Right lobe of liver (tissue), 4 donors: ENCODE measurements at regions not wholly inside any gene's neighbourhood (a gene's known extent, or its start where the extent isn't known, plus 50 kb on each side); places are given as distances from the start of the nearest gene placed in this dataset.

Experiments used
- POLR2A ChIP-seq: fragments of 450-650 bp; IDR thresholded peaks from one replicate; pipeline ENCODE4 v1.6.1; 2017; ENCODE audit warnings: antibody characterized with exemption, mild to moderate bottlenecking
- TF ChIP-seq, protein P1 (sequence below), 4 donors: fragments of 200-600 bp in 3 of 4; fragments of 450-650 bp in 1 of 4; IDR thresholded peaks; one replicate each; pipeline versions ENCODE4 v1.5.1 to v1.8.0; 2016 to 2022; ENCODE audit warnings: antibody characterized with exemption in 4 of 4, mild to moderate bottlenecking in 2 of 4
- donor health status: DM: no; HTN: no; CAD: no.
- donor health status: DM: no; HTN: no; CAD: no.
- donor health status: DM: no; HTN: yes; CAD: no.

DNA sequence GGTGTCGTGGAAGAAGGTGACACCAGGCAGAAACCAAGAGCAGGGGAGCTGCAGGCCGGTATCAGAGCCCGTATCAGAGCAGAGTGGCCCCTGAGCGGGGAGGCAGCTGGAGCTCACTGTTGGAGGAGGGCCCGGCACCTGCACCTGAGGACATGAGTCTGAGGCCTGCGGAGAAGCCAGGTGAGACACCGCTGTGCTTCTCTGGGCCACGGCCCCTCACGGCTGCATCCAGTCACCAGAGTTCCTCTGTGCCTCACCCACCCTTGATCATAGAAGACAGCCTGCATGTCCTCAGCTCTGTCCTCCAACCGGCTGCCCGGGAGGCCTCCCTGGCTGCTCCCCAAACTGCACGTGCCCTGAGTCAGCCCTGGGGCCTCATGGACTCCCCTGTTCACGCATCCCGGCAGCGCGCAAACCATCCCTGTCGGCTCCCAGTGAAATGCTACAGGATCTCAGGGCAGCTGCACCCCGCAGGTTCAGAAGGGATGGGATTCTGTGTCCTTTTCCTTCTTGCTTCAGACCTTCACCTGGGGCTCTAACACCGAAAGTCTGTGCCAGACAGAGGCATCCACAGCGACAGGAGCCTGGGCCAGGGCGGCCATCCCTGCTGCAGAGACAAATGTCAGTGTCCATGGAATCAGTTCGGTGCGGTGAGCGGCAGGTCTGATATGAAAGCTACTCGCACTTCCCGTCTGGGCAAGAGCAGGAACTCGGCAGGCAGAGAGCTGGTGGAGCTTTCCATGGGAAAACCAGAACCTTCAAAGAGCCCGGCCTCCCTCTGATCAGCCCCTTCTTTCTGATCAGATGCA lies 111.9 kb upstream of the FAM20C start:
- TF ChIP-seq, protein P1, sequence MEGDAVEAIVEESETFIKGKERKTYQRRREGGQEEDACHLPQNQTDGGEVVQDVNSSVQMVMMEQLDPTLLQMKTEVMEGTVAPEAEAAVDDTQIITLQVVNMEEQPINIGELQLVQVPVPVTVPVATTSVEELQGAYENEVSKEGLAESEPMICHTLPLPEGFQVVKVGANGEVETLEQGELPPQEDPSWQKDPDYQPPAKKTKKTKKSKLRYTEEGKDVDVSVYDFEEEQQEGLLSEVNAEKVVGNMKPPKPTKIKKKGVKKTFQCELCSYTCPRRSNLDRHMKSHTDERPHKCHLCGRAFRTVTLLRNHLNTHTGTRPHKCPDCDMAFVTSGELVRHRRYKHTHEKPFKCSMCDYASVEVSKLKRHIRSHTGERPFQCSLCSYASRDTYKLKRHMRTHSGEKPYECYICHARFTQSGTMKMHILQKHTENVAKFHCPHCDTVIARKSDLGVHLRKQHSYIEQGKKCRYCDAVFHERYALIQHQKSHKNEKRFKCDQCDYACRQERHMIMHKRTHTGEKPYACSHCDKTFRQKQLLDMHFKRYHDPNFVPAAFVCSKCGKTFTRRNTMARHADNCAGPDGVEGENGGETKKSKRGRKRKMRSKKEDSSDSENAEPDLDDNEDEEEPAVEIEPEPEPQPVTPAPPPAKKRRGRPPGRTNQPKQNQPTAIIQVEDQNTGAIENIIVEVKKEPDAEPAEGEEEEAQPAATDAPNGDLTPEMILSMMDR (IDR thresholded peaks at IDR 0.05), result no peak
- no peak for TF ChIP-seq POLR2A
